ENCODE measurements at regions not wholly inside any gene's neighbourhood (a gene's known extent, or its start where the extent isn't known, plus 50 kb on each side); places are given as distances from the start of the nearest gene placed in this dataset.

GRCh38 chr7:84538268-84538667, 343.7 kb upstream of the SEMA3A start:
- H3K4me3 ChIP-seq (ENCODE audit: low read length): no peak overlapping the region
- H3K27ac ChIP-seq (ENCODE audit: low read length): no peak overlapping the region

GRCh38 chr7:84536271-84536870, 341.8 kb upstream of the SEMA3A start:
- no peaks in the 10 kb centered on the region for H3K9me2 ChIP-seq (replicated peaks; ENCODE audit: insufficient read depth, low read length)
- H4K20me1 ChIP-seq (ENCODE audit: insufficient read depth, low read length): no peaks in the 10 kb centered on the region
- TF ChIP-seq EZH2phosphoT487 (IDR thresholded peaks at IDR 0.05; ENCODE audit: low read length) (no peak), EZH2 (optimal IDR thresholded peaks at IDR 0.05; ENCODE audit: low read depth, low read length) (no peak), CTCF (IDR thresholded peaks at IDR 0.05; ENCODE audit: low read length) (no peak)
- no peak overlapping the region for H2AFZ ChIP-seq (ENCODE audit: low read length)
- no peaks in the 10 kb centered on the region for H3K79me2 ChIP-seq (ENCODE audit: low read length)
- no peak overlapping the region for H3K4me2 ChIP-seq (ENCODE audit: low read depth, low read length)
- H3K27ac ChIP-seq (ENCODE audit: low read length): no peak overlapping the region
- DNase-seq: no peak
- no peaks in the 10 kb centered on the region for H3K27me3 ChIP-seq (replicated peaks; ENCODE audit: insufficient read depth, low read length)
- no peaks in the 10 kb centered on the region for H3K9me3 ChIP-seq (replicated peaks; ENCODE audit: insufficient read depth, low read length)
- no peak overlapping the region for H3K9ac ChIP-seq (ENCODE audit: low read length)
- no peaks in the 10 kb centered on the region for H3F3A ChIP-seq (ENCODE audit: insufficient read depth, low read length)
- H3K4me3 ChIP-seq (ENCODE audit: low read length): no peak overlapping the region
- no peaks in the 10 kb centered on the region for H3K36me3 ChIP-seq (replicated peaks; ENCODE audit: insufficient read depth, low read length)
- H3K4me1 ChIP-seq (ENCODE audit: low read length): no peaks in the 10 kb centered on the region

More at GRCh38 chr7:84538268-84538667, 343.7 kb upstream of the SEMA3A start:
- Histone ChIP-seq H3K79me2 (ENCODE audit: low read length) (no peaks in the 10 kb centered on the region), H3K9ac (ENCODE audit: low read length) (no peak overlapping the region), H3F3A (ENCODE audit: insufficient read depth, low read length) (no peaks in the 10 kb centered on the region), H3K4me2 (ENCODE audit: low read depth, low read length) (no peak overlapping the region), H4K20me1 (ENCODE audit: insufficient read depth, low read length) (no peaks in the 10 kb centered on the region), H3K9me3 (replicated peaks; ENCODE audit: insufficient read depth, low read length) (no peaks in the 10 kb centered on the region), H3K36me3 (replicated peaks; ENCODE audit: insufficient read depth, low read length) (no peaks in the 10 kb centered on the region), H2AFZ (ENCODE audit: low read length) (no peak overlapping the region), H3K9me2 (replicated peaks; ENCODE audit: insufficient read depth, low read length) (no peaks in the 10 kb centered on the region), H3K27me3 (replicated peaks; ENCODE audit: insufficient read depth, low read length) (no peaks in the 10 kb centered on the region), H3K4me1 (ENCODE audit: low read length) (no peaks in the 10 kb centered on the region)
- no peak for TF ChIP-seq EZH2 (optimal IDR thresholded peaks at IDR 0.05; ENCODE audit: low read depth, low read length)
- TF ChIP-seq EZH2phosphoT487 (IDR thresholded peaks at IDR 0.05; ENCODE audit: low read length): no peak
- no peak for TF ChIP-seq CTCF (IDR thresholded peaks at IDR 0.05; ENCODE audit: low read length)
- no peak for DNase-seq

GRCh38 chr7:84535580-84536270, 341.1 kb upstream of the SEMA3A start:
- Histone ChIP-seq H3K9ac (ENCODE audit: low read length) (no peak overlapping the region), H3K36me3 (replicated peaks; ENCODE audit: insufficient read depth, low read length) (no peaks in the 10 kb centered on the region), H4K20me1 (ENCODE audit: insufficient read depth, low read length) (no peaks in the 10 kb centered on the region), H3K27ac (ENCODE audit: low read length) (no peak overlapping the region), H3K9me3 (replicated peaks; ENCODE audit: insufficient read depth, low read length) (no peaks in the 10 kb centered on the region), H3K27me3 (replicated peaks; ENCODE audit: insufficient read depth, low read length) (no peaks in the 10 kb centered on the region), H3F3A (ENCODE audit: insufficient read depth, low read length) (no peaks in the 10 kb centered on the region), H3K79me2 (ENCODE audit: low read length) (no peaks in the 10 kb centered on the region), H2AFZ (ENCODE audit: low read length) (no peak overlapping the region), H3K4me3 (ENCODE audit: low read length) (no peak overlapping the region), H3K4me1 (ENCODE audit: low read length) (no peaks in the 10 kb centered on the region), H3K4me2 (ENCODE audit: low read depth, low read length) (no peak overlapping the region), H3K9me2 (replicated peaks; ENCODE audit: insufficient read depth, low read length) (no peaks in the 10 kb centered on the region)
- TF ChIP-seq EZH2 (optimal IDR thresholded peaks at IDR 0.05; ENCODE audit: low read depth, low read length) (no peak), EZH2phosphoT487 (IDR thresholded peaks at IDR 0.05; ENCODE audit: low read length) (no peak), CTCF (IDR thresholded peaks at IDR 0.05; ENCODE audit: low read length) (no peak)
- no peak for DNase-seq

Data from MM.1S (cell line).